ENCODE measurements at regions not wholly inside any gene's neighbourhood (a gene's known extent, or its start where the extent isn't known, plus 50 kb on each side); places are given as distances from the start of the nearest gene placed in this dataset.

- Histone ChIP-seq H2AFZ (ENCODE audit: low read length) (no peak overlapping the region), H3K36me3 (ENCODE audit: insufficient read depth, low read length) (no peaks in the 10 kb centered on the region), H3K79me2 (ENCODE audit: insufficient read depth, low read depth, low read length) (no peaks in the 10 kb centered on the region), H3K27ac (ENCODE audit: low read depth, low read length, poor library complexity, severe bottlenecking) (no peak overlapping the region), H3K9me3 (ENCODE audit: low read length) (peaks cover 2% of the 10 kb centered on the region; the same call in 1 of the 2 replicates), H4K20me1 (ENCODE audit: insufficient read depth, low read length) (no peaks in the 10 kb centered on the region), H3K9me2 (ENCODE audit: insufficient read depth, low read length) (no peaks in the 10 kb centered on the region), H3K4me1 (ENCODE audit: insufficient read depth, low read length, poor library complexity, severe bottlenecking) (no peaks in the 10 kb centered on the region), H3K4me3 (ENCODE audit: low read depth, low read length, poor library complexity, severe bottlenecking) (no peak overlapping the region), H3K4me2 (ENCODE audit: low read length) (no peak overlapping the region)
- POLR2A ChIA-PET = interaction anchor here (0.7 kb wide), 1 partner anchor 13 kb away, joined by 3 read pairs; no protein-coding TSS in a partner anchor
- intact Hi-C loops (cut with micrococcal nuclease; ENCODE audit: unreplicated experiment) = no loop called here
- DNase-seq (ENCODE audit: low spot score) = peak; percentile 16
- CTCF ChIA-PET (ENCODE audit: unreplicated experiment) = no interaction called here
- TF ChIP-seq CTCF (conservative IDR thresholded peaks at IDR 0.05; ENCODE audit: low read length) (no peak), EZH2phosphoT487 (IDR thresholded peaks at IDR 0.05; ENCODE audit: borderline replicate concordance, low read depth, low read length) (no peak)
- no TSS peak for BruUV-seq (replicated peaks)
These were observed 75.7 kb upstream of the BHLHE23 start for GRCh38 chr20:63082308-63082938.

- no peak overlapping the region for H3K4me3 ChIP-seq (ENCODE audit: low read depth, low read length, poor library complexity, severe bottlenecking)
- DNase-seq (ENCODE audit: low spot score) = no peak
- intact Hi-C loops (cut with micrococcal nuclease; ENCODE audit: unreplicated experiment) = no loop called here
- H3K4me2 ChIP-seq (ENCODE audit: low read length) = no peak overlapping the region
- H3K4me1 ChIP-seq (ENCODE audit: insufficient read depth, low read length, poor library complexity, severe bottlenecking) = no peaks in the 10 kb centered on the region
- no peaks in the 10 kb centered on the region for H3K9me2 ChIP-seq (ENCODE audit: insufficient read depth, low read length)
- TF ChIP-seq EZH2phosphoT487 (IDR thresholded peaks at IDR 0.05; ENCODE audit: borderline replicate concordance, low read depth, low read length) (no peak), CTCF (conservative IDR thresholded peaks at IDR 0.05; ENCODE audit: low read length) (no peak)
- no peak overlapping the region for H2AFZ ChIP-seq (ENCODE audit: low read length)
- no peaks in the 10 kb centered on the region for H4K20me1 ChIP-seq (ENCODE audit: insufficient read depth, low read length)
- H3K27ac ChIP-seq (ENCODE audit: low read depth, low read length, poor library complexity, severe bottlenecking) = no peak overlapping the region
- CTCF ChIA-PET (ENCODE audit: unreplicated experiment) = no interaction called here
- peaks cover 8% of the 10 kb centered on the region; the same call in 1 of the 2 replicates for H3K9me3 ChIP-seq (ENCODE audit: low read length)
- no peaks in the 10 kb centered on the region for H3K79me2 ChIP-seq (ENCODE audit: insufficient read depth, low read depth, low read length)
- POLR2A ChIA-PET = interaction anchor here (0.7 kb wide), 1 partner anchor 14 kb away, joined by 3 read pairs; no protein-coding TSS in a partner anchor
- BruUV-seq (replicated peaks) = no TSS peak
- no peaks in the 10 kb centered on the region for H3K36me3 ChIP-seq (ENCODE audit: insufficient read depth, low read length)
These were observed 75.1 kb upstream of the BHLHE23 start for GRCh38 chr20:63081831-63082230.

GRCh38 chr20:63081351-63081750 lies 74.6 kb upstream of the BHLHE23 start:
- no peaks in the 10 kb centered on the region for H3K36me3 ChIP-seq (ENCODE audit: insufficient read depth, low read length)
- H3K4me3 ChIP-seq (ENCODE audit: low read depth, low read length, poor library complexity, severe bottlenecking) = no peak overlapping the region
- TF ChIP-seq CTCF (conservative IDR thresholded peaks at IDR 0.05; ENCODE audit: low read length) (no peak), EZH2phosphoT487 (IDR thresholded peaks at IDR 0.05; ENCODE audit: borderline replicate concordance, low read depth, low read length) (no peak)
- DNase-seq (ENCODE audit: low spot score) = no peak
- no peaks in the 10 kb centered on the region for H3K4me1 ChIP-seq (ENCODE audit: insufficient read depth, low read length, poor library complexity, severe bottlenecking)
- H3K27ac ChIP-seq (ENCODE audit: low read depth, low read length, poor library complexity, severe bottlenecking) = no peak overlapping the region
- no peak overlapping the region for H2AFZ ChIP-seq (ENCODE audit: low read length)
- no TSS peak for BruUV-seq (replicated peaks)
- ChIA-PET CTCF (ENCODE audit: unreplicated experiment) (no interaction called here), POLR2A (interaction anchor here (0.7 kb wide), 1 partner anchor 14 kb away, joined by 3 read pairs; no protein-coding TSS in a partner anchor)
- H3K4me2 ChIP-seq (ENCODE audit: low read length) = no peak overlapping the region
- H3K9me2 ChIP-seq (ENCODE audit: insufficient read depth, low read length) = no peaks in the 10 kb centered on the region
- no peaks in the 10 kb centered on the region for H3K79me2 ChIP-seq (ENCODE audit: insufficient read depth, low read depth, low read length)
- intact Hi-C loops (cut with micrococcal nuclease; ENCODE audit: unreplicated experiment) = no loop called here
- H4K20me1 ChIP-seq (ENCODE audit: insufficient read depth, low read length) = no peaks in the 10 kb centered on the region
- peaks cover 13% of the 10 kb centered on the region; the same call in 1 of the 2 replicates for H3K9me3 ChIP-seq (ENCODE audit: low read length)
